ENCODE measurements at regions not wholly inside any gene's neighbourhood (a gene's known extent, or its start where the extent isn't known, plus 50 kb on each side); places are given as distances from the start of the nearest gene placed in this dataset.

- Histone ChIP-seq H2AFZ (ENCODE audit: low read depth, low read length) (no peak overlapping the region), H3K36me3 (ENCODE audit: control insufficient read depth in 1 of 2, insufficient read depth in 2 of 2, low read depth in 1 of 2, low read length in 2 of 2) (no peaks in the 10 kb centered on the region), H2BK15ac (ENCODE audit: low read depth, poor library complexity, severe bottlenecking) (no peak overlapping the region), H3K18ac (ENCODE audit: low read depth in 1 of 2, low read length in 2 of 2) (no peak overlapping the region), H3K4me2 (ENCODE audit: low read length, poor library complexity, severe bottlenecking) (no peak overlapping the region), H2AK5ac (ENCODE audit: low read length, severe bottlenecking) (no peak overlapping the region), H3K27ac (ENCODE audit: low read length, poor library complexity, severe bottlenecking) (no peak overlapping the region), H3K23ac (ENCODE audit: low read length in 2 of 2) (no peak overlapping the region), H4K8ac (ENCODE audit: low read length) (no peak overlapping the region), H3K9me3 (ENCODE audit: control insufficient read depth, low read length) (no peaks in the 10 kb centered on the region), H2BK5ac (ENCODE audit: low read depth, low read length, poor library complexity, severe bottlenecking) (no peak overlapping the region), H3K79me1 (replicated peaks; ENCODE audit: low read length, poor library complexity, severe bottlenecking) (no peaks in the 10 kb centered on the region), H3K4me1 (ENCODE audit: control insufficient read depth, insufficient read depth, low read depth, low read length) (no peaks in the 10 kb centered on the region), H2BK12ac (ENCODE audit: low read length in 2 of 2) (no peak overlapping the region), H3K9ac (ENCODE audit: low read length) (no peak overlapping the region), H2BK120ac (ENCODE audit: low read depth, low read length) (no peak overlapping the region), H3K14ac (ENCODE audit: low read length in 2 of 2) (no peak overlapping the region), H3K4me3 (ENCODE audit: insufficient read depth in 1 of 2, low read depth in 1 of 2, low read length in 2 of 2) (no peak overlapping the region), H3K4ac (ENCODE audit: low read depth in 1 of 2, low read length in 2 of 2) (no peak overlapping the region), H4K91ac (ENCODE audit: low read length) (no peak overlapping the region), H3K27me3 (ENCODE audit: control insufficient read depth in 1 of 2, insufficient read depth in 1 of 2, low read length in 2 of 2) (no peaks in the 10 kb centered on the region)
- no peak for DNase-seq
- 85% methylated on average over 6 of the region's 9 CpGs for WGBS
These were observed 490.2 kb downstream of the EBF1 start for GRCh38 chr5:158609333-158610050.

GRCh38 chr5:158607088-158607487, 492.6 kb downstream of the EBF1 start:
- Histone ChIP-seq H4K91ac (ENCODE audit: low read length) (no peak overlapping the region), H2BK5ac (ENCODE audit: low read depth, low read length, poor library complexity, severe bottlenecking) (no peak overlapping the region), H2BK12ac (ENCODE audit: low read length in 2 of 2) (no peak overlapping the region), H4K8ac (ENCODE audit: low read length) (no peak overlapping the region), H3K14ac (ENCODE audit: low read length in 2 of 2) (no peak overlapping the region), H3K4me3 (ENCODE audit: insufficient read depth in 1 of 2, low read depth in 1 of 2, low read length in 2 of 2) (no peak overlapping the region), H3K27me3 (ENCODE audit: control insufficient read depth in 1 of 2, insufficient read depth in 1 of 2, low read length in 2 of 2) (no peaks in the 10 kb centered on the region), H3K9me3 (ENCODE audit: control insufficient read depth, low read length) (no peaks in the 10 kb centered on the region), H3K36me3 (ENCODE audit: control insufficient read depth in 1 of 2, insufficient read depth in 2 of 2, low read depth in 1 of 2, low read length in 2 of 2) (no peaks in the 10 kb centered on the region), H3K18ac (ENCODE audit: low read depth in 1 of 2, low read length in 2 of 2) (no peak overlapping the region), H3K4ac (ENCODE audit: low read depth in 1 of 2, low read length in 2 of 2) (no peak overlapping the region), H3K79me1 (replicated peaks; ENCODE audit: low read length, poor library complexity, severe bottlenecking) (no peaks in the 10 kb centered on the region), H3K27ac (ENCODE audit: low read length, poor library complexity, severe bottlenecking) (no peak overlapping the region), H3K4me1 (ENCODE audit: control insufficient read depth, insufficient read depth, low read depth, low read length) (no peaks in the 10 kb centered on the region), H3K4me2 (ENCODE audit: low read length, poor library complexity, severe bottlenecking) (no peak overlapping the region), H2AFZ (ENCODE audit: low read depth, low read length) (no peak overlapping the region), H3K9ac (ENCODE audit: low read length) (no peak overlapping the region), H2AK5ac (ENCODE audit: low read length, severe bottlenecking) (no peak overlapping the region), H2BK15ac (ENCODE audit: low read depth, poor library complexity, severe bottlenecking) (no peak overlapping the region), H3K23ac (ENCODE audit: low read length in 2 of 2) (no peak overlapping the region), H2BK120ac (ENCODE audit: low read depth, low read length) (no peak overlapping the region)
- 100% methylated on average over 1 of the region's 2 CpGs for WGBS
- no peak for DNase-seq

GRCh38 chr5:158606233-158606632, 493.5 kb downstream of the EBF1 start:
- WGBS: 63% methylated on average over 2 of the region's 3 CpGs

GRCh38 chr5:158602981-158603380, 496.7 kb downstream of the EBF1 start:
- Histone ChIP-seq H3K4me3 (ENCODE audit: insufficient read depth in 1 of 2, low read depth in 1 of 2, low read length in 2 of 2) (no peak overlapping the region), H3K14ac (ENCODE audit: low read length in 2 of 2) (no peak overlapping the region), H3K23ac (ENCODE audit: low read length in 2 of 2) (no peak overlapping the region), H3K79me1 (replicated peaks; ENCODE audit: low read length, poor library complexity, severe bottlenecking) (no peaks in the 10 kb centered on the region), H2BK5ac (ENCODE audit: low read depth, low read length, poor library complexity, severe bottlenecking) (no peak overlapping the region), H3K9me3 (ENCODE audit: control insufficient read depth, low read length) (no peaks in the 10 kb centered on the region), H3K27me3 (ENCODE audit: control insufficient read depth in 1 of 2, insufficient read depth in 1 of 2, low read length in 2 of 2) (no peaks in the 10 kb centered on the region), H2AK5ac (ENCODE audit: low read length, severe bottlenecking) (no peak overlapping the region), H3K4ac (ENCODE audit: low read depth in 1 of 2, low read length in 2 of 2) (no peak overlapping the region), H4K91ac (ENCODE audit: low read length) (no peak overlapping the region), H2BK120ac (ENCODE audit: low read depth, low read length) (no peak overlapping the region), H3K9ac (ENCODE audit: low read length) (no peak overlapping the region), H2BK12ac (ENCODE audit: low read length in 2 of 2) (no peak overlapping the region), H3K4me2 (ENCODE audit: low read length, poor library complexity, severe bottlenecking) (no peak overlapping the region), H3K4me1 (ENCODE audit: control insufficient read depth, insufficient read depth, low read depth, low read length) (no peaks in the 10 kb centered on the region), H3K18ac (ENCODE audit: low read depth in 1 of 2, low read length in 2 of 2) (no peak overlapping the region), H3K27ac (ENCODE audit: low read length, poor library complexity, severe bottlenecking) (no peak overlapping the region), H3K36me3 (ENCODE audit: control insufficient read depth in 1 of 2, insufficient read depth in 2 of 2, low read depth in 1 of 2, low read length in 2 of 2) (no peaks in the 10 kb centered on the region), H2BK15ac (ENCODE audit: low read depth, poor library complexity, severe bottlenecking) (no peak overlapping the region), H4K8ac (ENCODE audit: low read length) (no peak overlapping the region), H2AFZ (ENCODE audit: low read depth, low read length) (no peak overlapping the region)
- no peak for DNase-seq
- WGBS: 74% methylated on average over 3 of the region's 4 CpGs

More at GRCh38 chr5:158606233-158606632, 493.5 kb downstream of the EBF1 start:
- H3K4me2 ChIP-seq (ENCODE audit: low read length, poor library complexity, severe bottlenecking): no peak overlapping the region
- no peak overlapping the region for H3K4me3 ChIP-seq (ENCODE audit: insufficient read depth in 1 of 2, low read depth in 1 of 2, low read length in 2 of 2)
- no peak for DNase-seq
- H3K4ac ChIP-seq (ENCODE audit: low read depth in 1 of 2, low read length in 2 of 2): no peak overlapping the region
- no peaks in the 10 kb centered on the region for H3K79me1 ChIP-seq (replicated peaks; ENCODE audit: low read length, poor library complexity, severe bottlenecking)
- H3K27me3 ChIP-seq (ENCODE audit: control insufficient read depth in 1 of 2, insufficient read depth in 1 of 2, low read length in 2 of 2): no peaks in the 10 kb centered on the region
- no peak overlapping the region for H2BK5ac ChIP-seq (ENCODE audit: low read depth, low read length, poor library complexity, severe bottlenecking)
- H4K8ac ChIP-seq (ENCODE audit: low read length): no peak overlapping the region
- no peak overlapping the region for H2AFZ ChIP-seq (ENCODE audit: low read depth, low read length)
- H2BK15ac ChIP-seq (ENCODE audit: low read depth, poor library complexity, severe bottlenecking): no peak overlapping the region
- H3K27ac ChIP-seq (ENCODE audit: low read length, poor library complexity, severe bottlenecking): no peak overlapping the region
- no peak overlapping the region for H3K14ac ChIP-seq (ENCODE audit: low read length in 2 of 2)
- no peak overlapping the region for H2BK120ac ChIP-seq (ENCODE audit: low read depth, low read length)
- no peaks in the 10 kb centered on the region for H3K36me3 ChIP-seq (ENCODE audit: control insufficient read depth in 1 of 2, insufficient read depth in 2 of 2, low read depth in 1 of 2, low read length in 2 of 2)
- no peak overlapping the region for H2AK5ac ChIP-seq (ENCODE audit: low read length, severe bottlenecking)
- H3K4me1 ChIP-seq (ENCODE audit: control insufficient read depth, insufficient read depth, low read depth, low read length): no peaks in the 10 kb centered on the region
- no peak overlapping the region for H4K91ac ChIP-seq (ENCODE audit: low read length)
- no peak overlapping the region for H3K18ac ChIP-seq (ENCODE audit: low read depth in 1 of 2, low read length in 2 of 2)
- H3K9me3 ChIP-seq (ENCODE audit: control insufficient read depth, low read length): no peaks in the 10 kb centered on the region
- no peak overlapping the region for H3K9ac ChIP-seq (ENCODE audit: low read length)
- no peak overlapping the region for H3K23ac ChIP-seq (ENCODE audit: low read length in 2 of 2)
- H2BK12ac ChIP-seq (ENCODE audit: low read length in 2 of 2): no peak overlapping the region

Measured in mesenchymal stem cell (in vitro differentiated cells and primary cell).